ENCODE measurements at regions not wholly inside any gene's neighbourhood (a gene's known extent, or its start where the extent isn't known, plus 50 kb on each side); places are given as distances from the start of the nearest gene placed in this dataset.

DNA sequence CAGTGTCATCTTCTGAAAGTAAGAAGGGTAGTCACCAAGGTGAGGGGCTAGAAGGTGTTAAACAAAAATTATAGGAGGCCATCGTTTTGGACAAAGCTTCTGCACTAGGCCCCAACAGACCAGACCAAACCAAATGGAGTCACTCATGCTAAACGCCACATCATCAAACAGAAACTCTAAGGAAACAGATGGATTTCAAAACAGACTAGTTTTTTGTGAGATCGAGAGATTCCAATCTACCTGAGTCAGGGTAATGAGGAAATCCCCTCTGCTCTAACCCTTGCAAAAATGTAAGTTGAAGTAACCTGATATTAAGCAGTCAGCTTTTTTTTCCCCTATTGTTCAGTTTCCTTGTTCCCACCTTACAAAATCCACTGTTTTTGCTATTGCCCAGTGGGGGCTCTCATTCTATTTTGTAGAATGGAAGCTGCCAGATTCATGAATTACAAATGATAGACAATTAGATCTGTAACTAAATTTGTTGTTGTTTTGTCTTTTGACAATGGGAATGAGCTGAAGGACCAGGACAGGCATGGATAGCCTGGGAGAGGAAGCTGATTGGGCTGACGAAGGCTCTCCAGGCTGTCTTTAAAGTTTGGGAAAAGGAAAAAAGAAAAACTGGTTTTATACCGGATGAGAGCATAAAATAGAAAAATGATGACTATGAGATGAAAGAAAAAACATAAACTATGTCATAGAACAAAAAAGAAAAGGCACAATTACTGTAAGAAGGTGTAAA lies 94.7 kb upstream of the ADAMTSL1 start:
- DNase-seq (ENCODE audit: low spot score), result no peak
- intact Hi-C loops (cut with DNase I), result no loop called here

DNA sequence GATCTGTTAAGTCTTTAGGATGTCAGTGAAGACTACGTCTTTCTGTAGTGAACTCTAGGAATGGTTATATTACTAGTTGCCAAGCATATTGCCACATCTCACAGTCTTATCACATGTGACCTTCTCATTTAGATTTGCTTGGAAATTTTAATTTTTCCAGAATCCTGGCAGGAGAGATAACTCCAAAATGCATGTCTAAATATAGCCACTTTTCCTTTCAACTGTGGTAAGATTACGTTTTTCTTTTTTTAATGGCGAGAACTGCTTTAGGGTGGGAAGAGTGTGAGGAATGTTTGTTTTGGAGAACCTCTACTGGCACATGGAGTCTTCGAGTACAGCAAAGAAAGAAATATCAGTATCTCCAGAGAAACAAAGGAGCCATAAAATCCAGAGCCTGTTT lies 91.7 kb upstream of the ADAMTSL1 start:
- DNase-seq (ENCODE audit: low spot score), result no peak
- intact Hi-C loops (cut with DNase I), result no loop called here

DNA sequence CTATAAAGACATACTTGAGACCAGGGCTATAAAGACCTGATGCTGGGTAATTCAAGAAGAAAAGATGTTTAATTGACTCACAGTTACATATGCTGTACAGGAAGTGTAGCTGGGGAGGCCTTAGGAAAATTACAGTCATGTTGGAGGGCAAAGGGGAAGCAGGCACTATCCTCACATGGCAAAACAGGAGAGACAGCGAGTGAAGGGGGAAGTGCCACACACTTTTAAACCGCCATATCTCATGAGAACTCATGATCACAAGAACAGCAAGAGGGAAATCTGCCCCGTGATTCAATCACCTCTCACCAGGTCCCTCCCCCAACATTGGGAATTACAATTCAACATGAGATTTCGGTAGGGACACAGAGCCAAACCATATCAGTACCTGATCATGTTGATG lies 89.9 kb upstream of the ADAMTSL1 start:
- intact Hi-C loops (cut with DNase I), result no loop called here

DNA sequence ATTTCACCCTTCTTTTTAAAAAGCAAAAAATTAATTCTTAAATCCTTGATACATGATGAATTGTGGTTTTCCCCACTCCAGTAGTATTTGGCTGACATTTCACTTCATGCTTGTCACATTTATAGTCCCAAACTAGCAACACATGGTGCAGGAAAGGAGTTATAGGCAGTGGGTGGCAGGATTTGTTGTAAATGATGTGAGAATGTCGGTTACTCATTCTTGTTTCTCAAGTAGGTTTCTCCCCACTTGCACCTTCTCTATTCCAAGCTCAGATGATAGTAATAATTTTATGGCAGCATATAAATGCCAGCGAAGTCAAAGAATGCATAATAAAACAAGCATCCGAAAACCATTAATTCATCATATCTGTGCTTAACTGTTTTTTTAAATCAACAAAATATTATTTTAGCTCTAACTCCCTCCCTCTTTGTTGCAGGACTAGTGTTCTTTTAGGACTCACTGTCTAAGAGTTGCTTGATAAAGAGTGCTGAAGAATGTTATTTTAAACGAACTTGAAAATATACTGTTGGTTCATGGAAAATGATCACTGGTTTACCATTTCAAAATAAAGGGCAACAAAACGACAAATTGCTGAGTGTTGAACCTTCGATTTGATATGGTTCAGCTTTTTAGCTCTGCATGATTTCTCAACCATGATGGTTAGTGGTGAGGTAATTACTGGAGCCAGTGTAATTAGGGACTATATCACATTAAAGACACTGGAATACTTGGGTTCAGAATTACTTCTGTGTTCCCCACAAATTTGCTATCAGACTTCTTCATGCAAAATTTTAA lies 88.1 kb upstream of the ADAMTSL1 start:
- no peak for DNase-seq (ENCODE audit: low spot score)
- intact Hi-C loops (cut with DNase I), result no loop called here

More for the DNA sequence above, 89.9 kb upstream of the ADAMTSL1 start:
- DNase-seq (ENCODE audit: low spot score), result no peak

- intact Hi-C loops (cut with DNase I), result no loop called here
- DNase-seq (ENCODE audit: low spot score), result no peak
Measured at GRCh38 chr9:18390393-18390792, 83.6 kb upstream of the ADAMTSL1 start.

DNA sequence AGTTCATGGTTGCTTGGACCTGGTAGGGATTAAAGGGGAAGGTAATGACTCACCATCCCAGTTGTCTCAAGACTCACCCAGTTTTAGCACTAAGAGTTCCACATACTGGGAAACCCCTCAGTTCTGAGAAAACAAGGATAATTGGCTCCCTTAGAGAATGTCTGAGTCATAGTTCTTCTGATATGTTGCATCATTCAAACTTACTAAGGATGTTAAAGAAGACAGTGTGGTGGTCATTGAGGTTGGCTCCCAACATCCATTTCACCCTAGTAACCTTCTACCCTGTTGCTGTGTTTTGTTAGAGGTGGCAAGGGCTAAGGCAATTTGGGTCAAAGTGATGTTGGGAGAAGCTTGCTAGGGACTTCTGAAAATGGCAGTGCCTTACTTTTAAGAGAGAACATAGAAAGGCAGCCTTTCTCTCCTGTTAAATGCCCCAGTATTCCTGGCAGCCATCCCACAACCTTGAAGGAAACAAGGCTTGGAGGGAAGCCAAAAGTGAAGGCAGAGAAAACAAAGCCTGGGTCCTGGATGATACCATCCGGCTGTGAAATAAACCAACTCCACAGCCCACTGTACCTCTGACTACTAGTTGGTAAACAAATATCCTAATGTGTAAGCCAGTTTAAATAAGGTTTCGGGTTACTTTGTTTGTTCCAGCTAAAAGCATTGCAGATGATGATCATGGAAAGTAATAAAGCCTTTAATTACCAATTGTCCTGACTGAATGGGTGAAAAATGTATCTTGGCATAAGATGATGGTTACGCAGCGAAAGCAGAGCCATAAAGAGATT lies 80.4 kb upstream of the ADAMTSL1 start:
- DNase-seq (ENCODE audit: low spot score), result no peak
- intact Hi-C loops (cut with DNase I), result no loop called here

- no peak for DNase-seq (ENCODE audit: low spot score)
- intact Hi-C loops (cut with DNase I), result no loop called here
Measured at GRCh38 chr9:18394847-18395351, 79.1 kb upstream of the ADAMTSL1 start.

DNA sequence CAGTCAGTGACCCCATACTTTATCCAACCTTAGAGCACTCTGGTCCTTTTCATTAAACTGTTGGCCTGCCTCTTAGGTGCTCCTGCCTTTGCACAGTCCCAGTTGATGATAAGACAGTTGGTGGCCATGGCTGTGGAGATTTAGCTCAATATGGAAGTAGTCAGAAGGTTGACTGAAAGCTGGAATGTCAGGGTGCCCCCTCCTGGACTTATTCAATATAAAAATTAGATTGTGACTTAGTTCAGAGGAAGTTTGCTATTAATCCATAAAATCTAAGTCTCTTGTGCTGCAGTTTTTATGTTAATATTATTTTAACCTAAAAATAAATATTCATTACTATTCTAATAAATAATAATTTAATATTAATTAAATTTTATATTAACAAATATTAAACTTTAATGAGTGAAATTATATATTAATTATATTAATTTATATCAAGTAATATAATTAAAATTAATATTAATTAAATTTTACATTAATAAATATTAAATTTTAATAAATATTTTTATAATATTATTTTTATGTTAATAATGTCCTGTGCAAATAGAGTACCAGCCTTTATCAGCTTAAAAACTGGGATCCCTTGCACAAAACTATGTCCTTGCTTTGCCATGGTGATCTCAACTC lies 77.7 kb upstream of the ADAMTSL1 start:
- intact Hi-C loops (cut with DNase I), result no loop called here
- no peak for DNase-seq (ENCODE audit: low spot score)

DNA sequence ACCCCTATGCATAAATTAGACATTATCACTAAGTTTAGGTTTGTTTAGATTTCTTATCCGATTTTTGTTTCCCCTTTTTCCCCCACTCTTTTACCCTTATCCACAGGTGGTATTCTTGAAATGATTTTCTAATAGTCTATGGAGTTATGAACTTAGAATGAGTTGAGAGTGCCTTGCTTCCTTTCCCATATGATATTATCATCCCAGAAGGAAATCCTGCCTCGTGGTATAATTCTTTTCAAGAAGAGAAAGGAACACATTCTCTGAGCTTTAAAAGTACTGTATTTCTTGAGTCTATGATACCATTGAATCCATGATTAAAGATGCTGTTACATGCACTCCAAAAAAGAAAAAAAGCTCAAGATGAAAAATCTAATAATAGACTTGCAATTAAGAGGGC lies 76.9 kb upstream of the ADAMTSL1 start:
- intact Hi-C loops (cut with DNase I), result no loop called here

DNA sequence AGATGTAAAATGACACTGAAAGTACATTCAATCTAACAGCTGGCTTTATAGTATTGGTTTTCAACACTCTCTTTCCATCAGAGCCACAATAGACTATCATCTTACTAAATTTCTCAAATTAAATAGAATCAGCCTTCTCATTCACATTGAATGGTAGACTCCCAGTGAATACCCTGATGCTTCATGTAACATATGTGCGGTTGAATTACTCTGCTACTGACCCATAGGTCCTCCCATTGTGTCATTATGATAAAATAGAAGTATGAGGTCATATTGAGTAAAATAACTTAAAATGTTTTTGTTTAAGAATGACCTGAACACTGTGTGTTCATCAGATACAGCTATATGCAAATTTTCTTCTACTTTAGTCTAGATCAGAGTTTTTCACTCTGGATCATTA lies 75.9 kb upstream of the ADAMTSL1 start:
- intact Hi-C loops (cut with DNase I), result no loop called here
- DNase-seq (ENCODE audit: low spot score), result no peak

More for the DNA sequence above, 76.9 kb upstream of the ADAMTSL1 start:
- DNase-seq (ENCODE audit: low spot score), result no peak

DNA sequence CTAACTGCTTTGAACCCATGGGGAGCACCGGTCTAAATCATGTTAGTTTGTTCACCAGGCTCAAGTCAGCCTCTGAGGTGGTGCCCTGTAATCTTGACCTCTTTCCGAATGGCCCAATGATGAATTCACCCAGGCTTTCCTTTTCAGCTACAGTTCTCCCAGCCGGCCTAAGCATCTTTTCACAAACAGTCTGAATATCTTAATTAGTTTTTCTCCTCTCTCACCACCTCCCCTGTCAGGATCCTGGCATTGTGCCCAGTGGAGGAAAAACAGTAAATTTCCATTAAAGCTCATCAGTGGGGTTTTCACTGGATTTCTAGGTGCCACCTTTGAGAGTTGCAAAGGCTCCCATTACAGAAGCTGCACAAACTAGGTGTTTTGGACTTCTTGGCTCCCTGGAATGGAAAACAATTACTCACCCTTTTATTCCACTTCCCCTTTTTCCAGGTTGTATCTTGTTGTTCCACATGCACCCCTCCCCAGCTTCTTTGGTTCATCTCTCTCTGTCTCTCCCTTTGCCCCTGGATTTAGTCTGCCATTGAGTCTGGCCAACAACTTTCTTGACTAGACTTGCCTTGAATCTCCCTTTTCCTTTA lies 69.4 kb upstream of the ADAMTSL1 start:
- intact Hi-C loops (cut with DNase I), result no loop called here
- no peak for DNase-seq (ENCODE audit: low spot score)

DNA sequence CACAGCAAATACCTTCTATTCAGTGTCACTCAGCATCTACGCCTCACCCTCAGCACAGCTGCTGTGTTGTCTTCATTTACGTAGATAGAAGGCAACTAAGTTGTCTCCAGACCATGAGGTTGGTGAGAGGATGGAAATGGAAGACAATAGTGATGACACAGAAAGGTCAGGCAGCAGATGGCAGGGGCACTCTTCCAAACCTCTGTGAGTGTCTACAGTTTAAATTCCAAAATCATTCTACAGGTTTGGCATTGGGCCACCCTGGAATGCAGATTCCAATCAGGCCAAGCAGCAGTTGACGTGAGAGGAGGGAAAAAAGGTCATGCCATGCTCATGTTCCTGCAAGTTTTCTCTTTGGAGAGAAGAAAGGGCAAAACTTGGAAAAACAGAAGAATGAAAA lies 68.7 kb upstream of the ADAMTSL1 start:
- intact Hi-C loops (cut with DNase I), result no loop called here
- DNase-seq (ENCODE audit: low spot score), result no peak

- DNase-seq (ENCODE audit: low spot score), result no peak
- intact Hi-C loops (cut with DNase I), result no loop called here
Measured at GRCh38 chr9:18410983-18411382, 63.0 kb upstream of the ADAMTSL1 start.

DNA sequence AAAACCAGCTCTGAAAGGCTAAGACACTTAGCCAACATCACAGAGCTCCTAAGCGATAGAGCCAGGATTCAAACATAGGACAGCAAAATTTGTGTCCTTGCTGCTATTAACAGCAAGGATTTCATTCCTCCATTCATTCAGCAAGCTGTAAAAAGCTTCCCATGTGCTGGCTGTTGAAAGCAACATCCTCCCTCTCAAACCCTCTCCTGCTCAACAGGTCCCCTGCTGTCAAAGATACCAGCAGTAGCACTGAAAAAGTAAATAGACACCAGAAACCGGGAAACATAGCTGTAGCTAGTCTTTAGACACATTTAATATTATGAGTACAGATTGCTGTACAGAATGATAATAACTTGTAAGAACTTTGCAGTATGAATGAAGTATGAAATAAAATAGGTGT lies 52.6 kb upstream of the ADAMTSL1 start:
- no peak for DNase-seq (ENCODE audit: low spot score)
- intact Hi-C loops (cut with DNase I), result no loop called here

GRCh38 chr9:18422296-18423036 lies 51.5 kb upstream of the ADAMTSL1 start:
- DNase-seq (ENCODE audit: low spot score), result no peak
- intact Hi-C loops (cut with DNase I), result no loop called here

GRCh38 chr9:18423791-18424531 lies 50.0 kb upstream of the ADAMTSL1 start:
- intact Hi-C loops (cut with DNase I), result no loop called here

More at GRCh38 chr9:18423791-18424531, 50.0 kb upstream of the ADAMTSL1 start:
- no peak for DNase-seq (ENCODE audit: low spot score)

Data from posterior vena cava (tissue), 2 donors.